ENCODE measurements at regions not wholly inside any gene's neighbourhood (a gene's known extent, or its start where the extent isn't known, plus 50 kb on each side); places are given as distances from the start of the nearest gene placed in this dataset.

DNA sequence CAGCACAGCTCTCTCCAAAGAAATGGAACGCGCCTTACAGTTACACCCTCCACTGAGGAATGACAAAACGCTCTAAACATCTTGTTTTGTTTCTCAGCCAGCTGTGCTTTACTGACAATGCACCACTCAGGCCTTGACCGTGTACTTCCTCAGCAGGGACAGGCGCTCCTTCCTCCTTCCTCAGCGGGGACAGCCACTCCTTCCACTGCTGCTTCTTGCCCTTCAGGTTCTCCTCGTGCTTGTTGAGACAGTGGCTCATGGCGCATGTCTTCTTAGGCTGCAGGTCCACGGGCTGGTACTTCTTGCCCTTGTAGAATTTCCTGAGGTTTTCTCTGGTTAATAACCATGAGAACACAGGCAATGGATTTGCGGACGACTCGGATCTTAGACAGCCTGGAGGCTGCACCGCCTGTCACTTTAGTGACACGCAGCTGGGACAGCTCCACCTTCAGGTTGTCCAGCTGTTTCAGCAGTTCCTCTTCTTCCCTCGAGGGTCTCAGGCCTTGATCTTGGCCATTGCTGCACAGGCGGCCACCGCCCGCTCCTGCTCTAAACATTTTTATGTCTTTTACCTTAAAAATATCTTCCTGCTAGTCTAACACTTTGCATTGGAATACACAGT, 613.8 kb downstream of the BRD1 start:
- 64 to 65% methylated on average over 18 of the region's 18 CpGs for WGBS, 2 donors
- TF ChIP-seq, protein P1, sequence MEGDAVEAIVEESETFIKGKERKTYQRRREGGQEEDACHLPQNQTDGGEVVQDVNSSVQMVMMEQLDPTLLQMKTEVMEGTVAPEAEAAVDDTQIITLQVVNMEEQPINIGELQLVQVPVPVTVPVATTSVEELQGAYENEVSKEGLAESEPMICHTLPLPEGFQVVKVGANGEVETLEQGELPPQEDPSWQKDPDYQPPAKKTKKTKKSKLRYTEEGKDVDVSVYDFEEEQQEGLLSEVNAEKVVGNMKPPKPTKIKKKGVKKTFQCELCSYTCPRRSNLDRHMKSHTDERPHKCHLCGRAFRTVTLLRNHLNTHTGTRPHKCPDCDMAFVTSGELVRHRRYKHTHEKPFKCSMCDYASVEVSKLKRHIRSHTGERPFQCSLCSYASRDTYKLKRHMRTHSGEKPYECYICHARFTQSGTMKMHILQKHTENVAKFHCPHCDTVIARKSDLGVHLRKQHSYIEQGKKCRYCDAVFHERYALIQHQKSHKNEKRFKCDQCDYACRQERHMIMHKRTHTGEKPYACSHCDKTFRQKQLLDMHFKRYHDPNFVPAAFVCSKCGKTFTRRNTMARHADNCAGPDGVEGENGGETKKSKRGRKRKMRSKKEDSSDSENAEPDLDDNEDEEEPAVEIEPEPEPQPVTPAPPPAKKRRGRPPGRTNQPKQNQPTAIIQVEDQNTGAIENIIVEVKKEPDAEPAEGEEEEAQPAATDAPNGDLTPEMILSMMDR (IDR thresholded peaks at IDR 0.05): no peak
- TF ChIP-seq POLR2A (IDR thresholded peaks at IDR 0.05) (no peak), EP300 (IDR thresholded peaks at IDR 0.05) (no peak)
- no peaks in the 10 kb centered on the region for H3K36me3 ChIP-seq
- H3K4me1 ChIP-seq: no peaks in the 10 kb centered on the region
- H3K9me3 ChIP-seq: peaks cover 0 to 14% (median 0%) of the 10 kb centered on the region in 4 donors
- H3K27ac ChIP-seq: no peak overlapping the region
- no peak for DNase-seq (ENCODE audit: low spot score in 2 of 2)
- no peaks in the 10 kb centered on the region for H3K27me3 ChIP-seq
- H3K4me3 ChIP-seq: no peak overlapping the region

DNA sequence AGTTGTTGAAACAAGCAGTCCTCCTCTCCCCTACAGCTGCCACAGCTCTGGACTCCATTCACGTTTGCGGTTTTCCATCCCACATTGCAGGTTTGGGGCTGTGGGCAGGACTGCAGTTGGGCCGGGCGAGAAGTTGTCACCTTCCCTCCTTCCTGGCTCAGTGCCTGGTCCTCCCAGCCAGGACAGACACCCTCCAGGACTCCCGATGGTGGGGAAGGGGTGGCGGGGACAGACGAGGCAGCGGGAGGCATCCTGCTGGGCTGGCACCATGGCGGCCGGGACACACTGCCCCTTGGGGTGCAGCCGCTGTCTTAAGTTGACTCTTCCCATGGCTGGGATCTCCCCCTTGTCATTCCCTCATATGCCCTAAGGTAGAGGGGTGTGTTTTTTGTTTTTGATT, 615.2 kb downstream of the BRD1 start:
- Histone ChIP-seq H3K36me3 (no peaks in the 10 kb centered on the region), H3K4me3 (no peak overlapping the region), H3K27me3 (no peaks in the 10 kb centered on the region), H3K27ac (no peak overlapping the region), H3K9me3 (peaks cover 0 to under 1% (median 0%) of the 10 kb centered on the region in 4 donors), H3K4me1 (no peaks in the 10 kb centered on the region)
- DNase-seq (ENCODE audit: low spot score in 2 of 2): no peak
- TF ChIP-seq POLR2A (IDR thresholded peaks at IDR 0.05) (no peak), EP300 (IDR thresholded peaks at IDR 0.05) (no peak)
- TF ChIP-seq, protein P1 (IDR thresholded peaks at IDR 0.05): no peak
- WGBS, 2 donors: 80 to 85% methylated on average over 11 of the region's 11 CpGs

DNA sequence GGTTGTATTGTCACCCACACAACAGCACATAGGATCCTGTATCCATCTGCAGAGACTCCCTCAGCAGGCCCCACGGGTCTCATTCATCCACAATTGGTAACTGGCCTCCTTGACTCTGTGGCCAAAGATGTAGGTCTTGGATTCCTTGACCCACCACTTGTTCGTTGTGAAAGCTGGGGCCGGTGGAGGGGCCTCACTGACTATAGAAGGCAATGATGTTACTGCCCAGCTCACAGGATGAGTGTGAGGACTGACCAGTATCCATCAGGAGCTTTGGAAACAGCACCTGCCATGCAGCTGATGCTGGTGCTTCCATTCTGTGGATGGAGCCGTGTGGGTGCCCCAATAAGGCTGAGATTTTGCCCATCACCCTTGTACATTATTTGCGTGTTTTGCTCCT, 615.7 kb downstream of the BRD1 start:
- no peak for DNase-seq (ENCODE audit: low spot score in 2 of 2)
- no peak overlapping the region for H3K4me3 ChIP-seq
- no peak overlapping the region for H3K27ac ChIP-seq
- 67 to 72% methylated on average over 5 of the region's 5 CpGs for WGBS, 2 donors
- H3K27me3 ChIP-seq: no peaks in the 10 kb centered on the region
- no peaks in the 10 kb centered on the region for H3K9me3 ChIP-seq
- no peaks in the 10 kb centered on the region for H3K4me1 ChIP-seq
- TF ChIP-seq, protein P1 (IDR thresholded peaks at IDR 0.05): no peak
- TF ChIP-seq EP300 (IDR thresholded peaks at IDR 0.05) (no peak), POLR2A (IDR thresholded peaks at IDR 0.05) (no peak)
- no peaks in the 10 kb centered on the region for H3K36me3 ChIP-seq

DNA sequence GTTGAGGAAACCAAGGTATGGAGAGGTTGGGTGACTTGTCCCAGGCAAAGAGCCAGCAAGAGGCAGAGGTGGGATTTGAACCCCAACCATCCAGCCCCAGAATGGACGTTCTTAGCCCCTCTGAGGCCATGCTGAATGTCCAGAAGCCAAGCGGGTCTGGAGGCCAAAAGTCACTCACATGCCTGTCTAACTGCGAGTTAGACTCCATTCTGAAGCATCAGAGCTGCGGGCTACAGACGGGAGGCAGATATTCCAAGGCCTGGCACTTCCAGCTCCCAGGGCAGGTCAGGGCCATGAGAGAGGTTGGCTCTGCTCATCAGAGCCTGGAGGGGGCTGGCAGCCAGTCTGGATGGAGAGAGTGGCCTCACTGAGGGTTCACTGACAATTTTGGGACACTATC, 616.5 kb downstream of the BRD1 start:
- DNase-seq (ENCODE audit: low spot score in 2 of 2): no peak
- 67 to 70% methylated on average over 5 of the region's 5 CpGs for WGBS, 2 donors
- H3K4me3 ChIP-seq: no peak overlapping the region
- H3K36me3 ChIP-seq: no peaks in the 10 kb centered on the region
- TF ChIP-seq, protein P1 (IDR thresholded peaks at IDR 0.05): no peak
- TF ChIP-seq POLR2A (IDR thresholded peaks at IDR 0.05) (no peak), EP300 (IDR thresholded peaks at IDR 0.05) (no peak)
- no peaks in the 10 kb centered on the region for H3K9me3 ChIP-seq
- no peak overlapping the region for H3K27ac ChIP-seq
- no peaks in the 10 kb centered on the region for H3K4me1 ChIP-seq
- H3K27me3 ChIP-seq: no peaks in the 10 kb centered on the region

DNA sequence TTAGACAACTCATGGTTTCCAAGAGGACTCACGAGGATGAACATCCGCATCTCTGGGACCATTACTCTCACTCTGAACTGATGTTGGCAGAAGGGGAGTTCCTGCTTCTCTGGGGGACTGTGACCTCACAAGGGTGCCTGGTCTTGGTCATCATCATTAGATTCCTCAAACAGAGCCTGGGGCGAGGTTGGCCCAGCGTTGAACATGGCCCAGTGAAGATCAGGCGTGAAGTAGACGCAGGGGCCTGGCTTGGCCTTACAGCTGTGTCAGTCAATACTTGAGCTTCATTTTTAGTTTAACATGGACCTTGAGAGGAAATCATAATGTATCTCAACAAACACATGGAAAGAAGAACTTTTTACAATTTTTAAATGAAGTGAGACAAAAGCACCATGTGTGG, 617.1 kb downstream of the BRD1 start:
- TF ChIP-seq POLR2A (IDR thresholded peaks at IDR 0.05): no peak
- no peak for TF ChIP-seq EP300 (IDR thresholded peaks at IDR 0.05)
- TF ChIP-seq, protein P1 (IDR thresholded peaks at IDR 0.05): no peak
- no peak for DNase-seq (ENCODE audit: low spot score in 2 of 2)
- no peaks in the 10 kb centered on the region for H3K36me3 ChIP-seq
- H3K27me3 ChIP-seq: no peaks in the 10 kb centered on the region
- no peaks in the 10 kb centered on the region for H3K4me1 ChIP-seq
- no peak overlapping the region for H3K4me3 ChIP-seq
- H3K9me3 ChIP-seq: no peaks in the 10 kb centered on the region
- WGBS, 2 donors: 93 to 96% methylated on average over 6 of the region's 6 CpGs
- no peak overlapping the region for H3K27ac ChIP-seq

Measured in tibial nerve (tissue), 4 donors.